ENCODE measurements at regions not wholly inside any gene's neighbourhood (a gene's known extent, or its start where the extent isn't known, plus 50 kb on each side); places are given as distances from the start of the nearest gene placed in this dataset.
"Not testable (repeated sequence)": the region's sequence is repeated elsewhere in the genome, so short reads cannot be mapped to it uniquely, and the experiment has no call there.

DNA sequence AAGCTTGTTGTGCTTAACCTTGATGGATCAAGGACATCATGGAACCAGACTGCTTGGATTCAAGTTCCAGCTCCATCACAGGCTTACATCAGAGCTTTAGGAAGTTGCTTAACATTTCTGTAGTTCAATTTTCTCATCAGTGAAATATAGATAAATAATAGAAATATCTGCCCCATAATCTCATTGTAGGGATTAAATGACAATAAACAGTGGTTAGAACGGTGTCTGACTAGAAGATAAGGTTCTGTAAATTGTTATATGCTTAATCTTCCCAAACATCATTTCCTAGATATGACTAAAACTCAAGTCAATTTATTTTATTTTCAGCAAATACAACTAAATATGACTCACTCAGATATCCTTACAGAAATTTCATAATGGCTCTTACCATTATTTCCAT is 83.5 kb downstream of the SLITRK1 start:
- H3K36me3 ChIP-seq (ENCODE audit: insufficient read depth, low read length) = no peaks in the 10 kb centered on the region
- no peak overlapping the region for H3K27ac ChIP-seq
- no peaks in the 10 kb centered on the region for H3K9me3 ChIP-seq (ENCODE audit: low read depth, low read length)
- no peak for DNase-seq (ENCODE audit: low read depth, low spot score)
- H3K4me3 ChIP-seq = no peak overlapping the region
- TF ChIP-seq EZH2 (IDR thresholded peaks at IDR 0.05) (no peak), FOXP2 (optimal IDR thresholded peaks at IDR 0.05; ENCODE audit: control extremely low read depth, extremely low read length, insufficient read depth) (no peak), POLR2AphosphoS5 (IDR thresholded peaks at IDR 0.05; ENCODE audit: borderline replicate concordance, low read depth, low read length) (no peak)
- H3K9ac ChIP-seq (ENCODE audit: insufficient read length) = no peak overlapping the region

DNA sequence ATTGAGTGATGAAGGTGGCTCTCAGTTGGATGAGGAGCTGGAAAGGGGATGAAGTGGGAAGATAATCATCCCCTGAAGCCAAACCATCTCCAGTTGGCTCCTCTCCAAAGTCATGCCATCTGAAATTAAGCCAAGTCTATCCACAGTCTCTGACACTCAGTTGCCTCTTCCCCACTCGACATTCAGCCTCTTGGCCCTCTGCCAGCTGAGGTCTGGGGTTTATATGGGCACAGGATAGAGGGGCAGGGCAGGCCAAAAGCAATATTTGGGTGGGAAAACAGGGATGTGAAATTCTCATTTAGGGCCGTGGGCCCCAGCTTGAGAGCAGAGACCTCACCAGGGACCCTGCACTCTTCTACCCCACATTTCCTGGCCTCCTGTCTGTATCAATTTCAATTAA is 85.9 kb downstream of the SLITRK1 start:
- H3K36me3 ChIP-seq (ENCODE audit: insufficient read depth, low read length) = no peaks in the 10 kb centered on the region
- H3K27ac ChIP-seq = no peak overlapping the region
- no peak overlapping the region for H3K4me3 ChIP-seq
- DNase-seq (ENCODE audit: low read depth, low spot score) = no peak
- TF ChIP-seq FOXP2 (optimal IDR thresholded peaks at IDR 0.05; ENCODE audit: control extremely low read depth, extremely low read length, insufficient read depth) (no peak), EZH2 (IDR thresholded peaks at IDR 0.05) (no peak), POLR2AphosphoS5 (IDR thresholded peaks at IDR 0.05; ENCODE audit: borderline replicate concordance, low read depth, low read length) (no peak)
- H3K9ac ChIP-seq (ENCODE audit: insufficient read length) = no peak overlapping the region
- H3K9me3 ChIP-seq (ENCODE audit: low read depth, low read length) = no peaks in the 10 kb centered on the region

DNA sequence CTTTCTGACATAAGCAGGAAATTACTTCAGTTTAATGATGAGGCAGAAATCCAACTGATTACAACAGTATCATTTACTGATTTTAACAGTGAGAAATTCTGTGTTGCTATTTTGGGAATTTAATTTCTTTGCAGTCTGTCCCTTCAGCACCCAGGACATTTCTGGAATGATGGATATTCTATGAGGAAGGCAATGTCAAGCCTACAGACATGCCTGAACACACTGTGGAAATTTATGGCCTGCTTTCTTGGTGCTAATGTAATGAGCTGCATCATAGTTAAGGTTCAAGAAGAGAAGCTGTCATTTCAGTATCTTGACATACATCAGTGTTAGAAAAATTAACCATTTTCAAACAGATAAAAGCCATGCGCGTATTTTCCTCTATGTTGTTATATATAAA is 87.7 kb downstream of the SLITRK1 start:
- Histone ChIP-seq H3K9ac (ENCODE audit: insufficient read length) (no peak overlapping the region), H3K36me3 (ENCODE audit: insufficient read depth, low read length) (no peaks in the 10 kb centered on the region), H3K4me3 (no peak overlapping the region), H3K9me3 (ENCODE audit: low read depth, low read length) (no peaks in the 10 kb centered on the region), H3K27ac (no peak overlapping the region)
- TF ChIP-seq EZH2 (IDR thresholded peaks at IDR 0.05) = no peak
- no peak for TF ChIP-seq FOXP2 (optimal IDR thresholded peaks at IDR 0.05; ENCODE audit: control extremely low read depth, extremely low read length, insufficient read depth)
- TF ChIP-seq POLR2AphosphoS5 (IDR thresholded peaks at IDR 0.05; ENCODE audit: borderline replicate concordance, low read depth, low read length) = no peak
- no peak for DNase-seq (ENCODE audit: low read depth, low spot score)

DNA sequence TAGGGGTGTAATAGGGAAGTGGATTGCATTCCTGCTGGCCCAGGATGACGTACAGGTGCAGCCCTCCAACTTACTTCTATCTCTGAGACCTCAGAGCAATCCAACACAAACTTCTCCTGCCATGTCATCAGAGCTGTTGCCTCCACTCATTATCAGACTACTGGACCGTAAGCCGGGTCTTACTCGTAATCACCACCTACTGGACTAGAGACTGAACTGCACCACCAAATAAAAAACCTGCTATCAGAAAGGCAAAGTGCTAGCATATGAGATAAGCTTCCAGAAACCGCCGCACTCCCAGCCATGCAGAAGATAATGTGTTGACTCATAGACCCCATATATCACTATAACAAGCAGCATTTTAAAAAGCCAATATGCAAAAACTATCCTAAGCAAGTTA is 102.0 kb downstream of the SLITRK1 start:
- TF ChIP-seq EZH2 (IDR thresholded peaks at IDR 0.05) (no peak), POLR2AphosphoS5 (IDR thresholded peaks at IDR 0.05; ENCODE audit: borderline replicate concordance, low read depth, low read length) (no peak), FOXP2 (optimal IDR thresholded peaks at IDR 0.05; ENCODE audit: control extremely low read depth, extremely low read length, insufficient read depth) (no peak)

DNA sequence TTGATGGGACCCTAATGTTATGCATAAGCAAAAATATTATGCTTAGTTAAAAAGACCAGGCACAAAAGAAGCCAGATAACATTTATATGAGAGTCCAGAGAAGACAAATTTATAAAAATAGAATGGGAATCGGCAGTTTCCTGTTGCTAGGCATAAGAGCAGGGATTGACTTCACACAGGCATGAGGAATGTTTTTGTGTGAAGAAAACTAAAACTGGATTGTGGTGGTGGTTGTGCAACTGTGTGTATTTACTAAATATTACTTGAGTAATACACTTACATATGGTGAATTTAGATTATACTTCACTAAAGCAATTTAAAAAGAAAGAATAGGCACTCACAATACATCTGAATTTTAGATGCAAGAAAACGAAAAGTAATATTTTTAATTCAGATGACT is 108.3 kb downstream of the SLITRK1 start:
- Histone ChIP-seq H3K36me3 (ENCODE audit: insufficient read depth, low read length) (no peaks in the 10 kb centered on the region), H3K9ac (ENCODE audit: insufficient read length) (no peak overlapping the region), H3K4me3 (no peak overlapping the region), H3K27ac (no peak overlapping the region), H3K9me3 (ENCODE audit: low read depth, low read length) (no peaks in the 10 kb centered on the region)
- TF ChIP-seq FOXP2 (optimal IDR thresholded peaks at IDR 0.05; ENCODE audit: control extremely low read depth, extremely low read length, insufficient read depth) (no peak), POLR2AphosphoS5 (IDR thresholded peaks at IDR 0.05; ENCODE audit: borderline replicate concordance, low read depth, low read length) (no peak), EZH2 (IDR thresholded peaks at IDR 0.05) (no peak)
- DNase-seq (ENCODE audit: low read depth, low spot score) = no peak

More for the DNA sequence above, 102.0 kb downstream of the SLITRK1 start:
- Histone ChIP-seq H3K27ac (no peak overlapping the region), H3K9ac (ENCODE audit: insufficient read length) (no peak overlapping the region), H3K4me3 (no peak overlapping the region), H3K9me3 (ENCODE audit: low read depth, low read length) (no peaks in the 10 kb centered on the region), H3K36me3 (ENCODE audit: insufficient read depth, low read length) (no peaks in the 10 kb centered on the region)
- no peak for DNase-seq (ENCODE audit: low read depth, low spot score)

DNA sequence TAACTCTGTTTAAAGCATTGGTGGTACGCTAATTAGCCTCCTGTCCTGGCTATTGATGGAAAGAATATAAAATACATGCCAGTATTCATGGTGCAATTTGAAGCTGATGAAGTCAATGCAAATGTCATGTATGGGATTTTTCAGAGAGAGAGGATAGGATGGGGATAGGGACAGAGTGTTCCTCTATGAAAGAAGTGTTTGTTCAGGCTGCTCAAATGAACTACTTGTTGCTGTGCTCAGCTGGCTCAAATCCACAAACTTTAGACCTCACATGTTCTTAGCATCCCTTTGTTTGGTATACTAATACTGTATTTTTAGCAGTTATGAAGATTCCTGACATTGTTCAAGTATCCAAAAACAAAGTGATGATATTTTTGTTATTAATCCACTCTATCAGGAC is 116.5 kb downstream of the SLITRK1 start:
- Histone ChIP-seq H3K9ac (ENCODE audit: insufficient read length) (no peak overlapping the region), H3K27ac (no peak overlapping the region), H3K4me3 (no peak overlapping the region), H3K9me3 (ENCODE audit: low read depth, low read length) (no peaks in the 10 kb centered on the region), H3K36me3 (ENCODE audit: insufficient read depth, low read length) (no peaks in the 10 kb centered on the region)
- DNase-seq (ENCODE audit: low read depth, low spot score) = no peak
- TF ChIP-seq FOXP2 (optimal IDR thresholded peaks at IDR 0.05; ENCODE audit: control extremely low read depth, extremely low read length, insufficient read depth) (no peak), POLR2AphosphoS5 (IDR thresholded peaks at IDR 0.05; ENCODE audit: borderline replicate concordance, low read depth, low read length) (no peak), EZH2 (IDR thresholded peaks at IDR 0.05) (no peak)

DNA sequence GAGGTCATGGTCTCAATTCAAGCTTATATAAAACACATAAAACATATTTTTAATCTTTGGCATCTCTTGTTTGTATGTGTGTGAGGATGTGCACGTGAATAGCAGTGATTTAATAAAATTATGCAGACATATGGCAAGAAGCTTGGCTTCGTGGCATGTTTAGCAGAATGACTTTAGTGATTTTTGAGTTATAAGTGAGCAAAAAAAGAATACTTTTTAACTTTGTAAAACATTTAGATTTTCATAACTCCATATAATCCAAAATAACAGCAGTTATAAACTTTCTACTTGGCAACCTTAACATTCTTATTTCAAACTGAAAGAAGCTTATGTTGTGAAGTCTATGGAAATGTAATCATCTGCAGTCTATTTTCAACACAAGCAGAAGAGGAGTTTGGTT is 120.6 kb downstream of the SLITRK1 start:
- Histone ChIP-seq H3K4me3 (no peak overlapping the region), H3K9ac (ENCODE audit: insufficient read length) (no peak overlapping the region), H3K36me3 (ENCODE audit: insufficient read depth, low read length) (no peaks in the 10 kb centered on the region), H3K27ac (0 out of 2 replicates have a peak overlapping the region, but pooled peaks have one; percentile 7), H3K9me3 (ENCODE audit: low read depth, low read length) (no peaks in the 10 kb centered on the region)
- no peak for DNase-seq (ENCODE audit: low read depth, low spot score)
- TF ChIP-seq EZH2 (IDR thresholded peaks at IDR 0.05) (no peak), POLR2AphosphoS5 (IDR thresholded peaks at IDR 0.05; ENCODE audit: borderline replicate concordance, low read depth, low read length) (no peak), FOXP2 (optimal IDR thresholded peaks at IDR 0.05; ENCODE audit: control extremely low read depth, extremely low read length, insufficient read depth) (no peak)

DNA sequence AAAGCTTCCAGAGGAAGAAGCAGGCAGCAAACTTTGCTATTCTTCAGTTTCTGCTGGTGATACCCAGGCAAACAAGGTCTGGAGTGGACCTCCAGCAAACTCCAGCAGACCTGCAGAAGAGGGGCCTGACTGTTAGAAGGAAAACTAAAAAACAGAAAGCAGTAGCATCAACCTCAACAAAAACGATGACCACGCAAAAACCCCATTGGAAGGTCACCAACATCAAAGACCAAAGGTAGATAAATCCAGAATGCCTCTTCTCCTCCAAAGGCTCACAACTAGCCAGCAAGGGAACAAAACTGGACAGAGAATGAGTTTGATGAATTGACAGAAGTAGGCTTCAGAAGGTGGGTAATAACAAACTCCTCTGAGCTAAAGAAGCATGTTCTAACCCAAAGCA is 127.1 kb downstream of the SLITRK1 start:
- H3K27ac ChIP-seq; H3K36me3 ChIP-seq (ENCODE audit: insufficient read depth, low read length); H3K9ac ChIP-seq (ENCODE audit: insufficient read length); H3K4me3 ChIP-seq; DNase-seq (ENCODE audit: low read depth, low spot score); H3K9me3 ChIP-seq (ENCODE audit: low read depth, low read length): not testable (repeated sequence)

DNA sequence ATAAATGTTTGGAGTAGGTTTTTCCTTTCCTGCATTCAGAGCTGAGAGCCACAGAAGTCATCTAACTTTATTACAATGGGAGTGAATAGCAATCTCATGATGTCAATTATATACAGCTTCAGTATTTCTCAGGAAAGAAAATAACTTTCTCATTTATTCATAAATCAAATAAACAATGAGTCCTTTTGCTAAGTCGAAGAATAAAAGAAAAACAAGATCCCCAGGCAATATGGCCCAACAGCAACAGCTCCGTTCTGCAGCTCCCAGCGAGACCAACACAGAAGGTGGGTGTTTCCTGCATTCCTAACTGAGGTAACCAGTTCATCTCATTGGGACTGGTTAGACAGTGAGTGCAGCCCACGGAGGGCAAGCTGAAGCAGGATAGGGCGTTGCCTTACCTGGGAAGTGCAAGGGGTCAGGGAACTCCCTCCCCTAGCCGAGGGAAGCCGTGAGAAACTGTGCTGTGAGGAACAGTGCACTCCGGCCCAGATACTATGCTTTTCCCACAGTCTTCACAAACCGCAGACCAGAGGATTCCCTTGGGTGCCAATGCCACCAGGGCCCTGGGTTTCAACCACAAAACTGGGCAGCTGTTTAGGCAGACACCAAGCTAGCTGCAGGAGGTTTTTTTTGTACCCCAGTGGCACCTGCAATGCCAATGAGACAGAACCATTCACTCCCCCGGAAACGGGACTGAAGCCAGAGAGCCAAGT is 128.2 kb downstream of the SLITRK1 start:
- no peak for TF ChIP-seq EZH2 (IDR thresholded peaks at IDR 0.05)
- no peak overlapping the region for H3K9ac ChIP-seq (ENCODE audit: insufficient read length)
- H3K36me3 ChIP-seq (ENCODE audit: insufficient read depth, low read length) = no peaks in the 10 kb centered on the region
- H3K9me3 ChIP-seq (ENCODE audit: low read depth, low read length) = no peaks in the 10 kb centered on the region
- H3K27ac ChIP-seq = no peak overlapping the region
- no peak overlapping the region for H3K4me3 ChIP-seq
- DNase-seq (ENCODE audit: low read depth, low spot score) = no peak

Data from SK-N-MC (cell line).